CD8-positive, alpha-beta memory T cell (primary cell): ENCODE measurements at regions not wholly inside any gene's neighbourhood (a gene's known extent, or its start where the extent isn't known, plus 50 kb on each side); places are given as distances from the start of the nearest gene placed in this dataset.

Experiments used
- CTCF ChIA-PET: fragments of 350-600 bp; sonication (Branson Sonifier 250); formaldehyde crosslinking; loops from one replicate; lab custom pipeline; 2021; ENCODE audit warnings: antibody characterized with exemption; lab: Charles Lee
- POLR2A ChIA-PET: fragments of 350-600 bp; sonication (Branson Sonifier 250); formaldehyde crosslinking; loops from one replicate; lab custom pipeline; 2021; ENCODE audit warnings: antibody characterized with exemption; lab: Charles Lee
- DNase-seq, 5 donors: peaks; one replicate each; pipeline versions ENCODE4 v3.0.0 to v3.0.0-alpha.2; 2020 to 2022; ENCODE audit warnings: mixed read lengths in 1 of 5
- H3K27ac ChIP-seq: one replicate; pipeline ENCODE4 v1.7.0; 2013; ENCODE audit warnings: low read depth, mild to moderate bottlenecking, low read length, moderate library complexity
- H3K27me3 ChIP-seq: 2 replicates; pipeline ENCODE4 v1.7.0; 2013; ENCODE audit warnings: low read length, mild to moderate bottlenecking; ENCODE audit not compliant: insufficient read depth, poor library complexity, severe bottlenecking
- H3K36me3 ChIP-seq: 2 replicates; pipeline ENCODE4 v1.7.0; 2013; ENCODE audit warnings: mild to moderate bottlenecking, low read length, moderate library complexity; ENCODE audit not compliant: insufficient read depth
- H3K4me1 ChIP-seq: 2 replicates; pipeline ENCODE4 v1.7.0; 2013; ENCODE audit warnings: mild to moderate bottlenecking, low read length, moderate library complexity; ENCODE audit not compliant: insufficient read depth
- H3K4me3 ChIP-seq: 2 replicates; pipeline ENCODE4 v1.7.0; 2013; ENCODE audit warnings: mild to moderate bottlenecking, low read length
- H3K9me3 ChIP-seq: 2 replicates; pipeline ENCODE4 v1.7.0; 2013; ENCODE audit warnings: mild to moderate bottlenecking, low read length
- H3K27ac Mint-ChIP-seq, 8 donors: one replicate each; pipeline ENCODE4 v1.8.0; 2020 to 2021; ENCODE audit warnings: mixed read lengths in 8 of 8, mild to moderate bottlenecking in 6 of 8, inconsistent platforms in 3 of 8, moderate library complexity in 3 of 8
- H3K27me3 Mint-ChIP-seq, 2 donors: one replicate each; pipeline ENCODE4 v1.8.0; 2020 to 2021; ENCODE audit warnings: mixed read lengths in 2 of 2, mild to moderate bottlenecking in 1 of 2, moderate library complexity in 1 of 2
- H3K36me3 Mint-ChIP-seq, 3 donors: one replicate each; pipeline ENCODE4 v1.8.0; 2020 to 2021; ENCODE audit warnings: mixed read lengths in 3 of 3, inconsistent platforms in 1 of 3, mild to moderate bottlenecking in 1 of 3
- H3K4me1 Mint-ChIP-seq, 3 donors: one replicate each; pipeline ENCODE4 v1.8.0; 2020 to 2021; ENCODE audit warnings: mixed read lengths in 3 of 3, inconsistent platforms in 1 of 3, mild to moderate bottlenecking in 1 of 3
- H3K4me3 Mint-ChIP-seq, 7 donors: one replicate each; pipeline ENCODE4 v1.8.0; 2020 to 2021; ENCODE audit warnings: mixed read lengths in 7 of 7, mild to moderate bottlenecking in 6 of 7, moderate library complexity in 4 of 7, inconsistent platforms in 2 of 7
- H3K9me3 Mint-ChIP-seq, 5 donors: one replicate each; pipeline ENCODE4 v1.8.0; 2020 to 2022; ENCODE audit warnings: mixed read lengths in 5 of 5, mild to moderate bottlenecking in 3 of 5, moderate library complexity in 2 of 5, inconsistent platforms in 1 of 5

- Histone ChIP-seq H3K4me1 (no peaks in the 10 kb centered on the region), H3K27me3 (no peaks in the 10 kb centered on the region), H3K4me3 (no peak overlapping the region), H3K9me3 (no peaks in the 10 kb centered on the region), H3K27ac (no peak overlapping the region), H3K36me3 (no peaks in the 10 kb centered on the region)
- H3K4me3 Mint-ChIP-seq, result no peak overlapping the region
- no peaks in the 10 kb centered on the region for H3K4me1 Mint-ChIP-seq
- CTCF ChIA-PET, result no interaction called here
- no peak overlapping the region for H3K27ac Mint-ChIP-seq
- H3K27me3 Mint-ChIP-seq, result peaks cover 13 to 38% of the 10 kb centered on the region in 2 donors
- H3K9me3 Mint-ChIP-seq, result no peaks in the 10 kb centered on the region
- no peaks in the 10 kb centered on the region for H3K36me3 Mint-ChIP-seq
- POLR2A ChIA-PET, result no interaction called here
- DNase-seq, result no peak
These were observed 53.9 kb upstream of the GALNT18 start for GRCh38 chr11:11675671-11676181.

- Mint-ChIP-seq H3K27ac (no peak overlapping the region), H3K27me3 (peaks cover 11 to 32% of the 10 kb centered on the region in 2 donors), H3K9me3 (no peaks in the 10 kb centered on the region), H3K36me3 (no peaks in the 10 kb centered on the region), H3K4me1 (no peaks in the 10 kb centered on the region), H3K4me3 (no peak overlapping the region)
- ChIA-PET POLR2A (no interaction called here), CTCF (no interaction called here)
- Histone ChIP-seq H3K4me1 (no peaks in the 10 kb centered on the region), H3K27me3 (no peaks in the 10 kb centered on the region), H3K4me3 (no peak overlapping the region), H3K9me3 (no peaks in the 10 kb centered on the region), H3K27ac (no peak overlapping the region), H3K36me3 (no peaks in the 10 kb centered on the region)
- no peak for DNase-seq
These were observed 51.0 kb upstream of the GALNT18 start for GRCh38 chr11:11672789-11673188.

- H3K4me3 ChIP-seq, result no peak overlapping the region
- no peaks in the 10 kb centered on the region for H3K4me1 ChIP-seq
- POLR2A ChIA-PET, result no interaction called here
- H3K9me3 Mint-ChIP-seq, result peaks cover 0 to 4% (median 0%) of the 10 kb centered on the region in 5 donors
- no peak overlapping the region for H3K27ac ChIP-seq
- H3K9me3 ChIP-seq, result no peaks in the 10 kb centered on the region
- H3K27ac Mint-ChIP-seq, result no peak overlapping the region
- H3K36me3 ChIP-seq, result no peaks in the 10 kb centered on the region
- DNase-seq, result no peak
- no peaks in the 10 kb centered on the region for H3K36me3 Mint-ChIP-seq
- no peaks in the 10 kb centered on the region for H3K27me3 ChIP-seq
- H3K4me1 Mint-ChIP-seq, result no peaks in the 10 kb centered on the region
- CTCF ChIA-PET, result no interaction called here
- H3K4me3 Mint-ChIP-seq, result no peak overlapping the region
- peaks cover 11 to 30% of the 10 kb centered on the region in 2 donors for H3K27me3 Mint-ChIP-seq
These were observed 50.3 kb upstream of the GALNT18 start for GRCh38 chr11:11672101-11672500.
